ENCODE measurements at regions not wholly inside any gene's neighbourhood (a gene's known extent, or its start where the extent isn't known, plus 50 kb on each side); places are given as distances from the start of the nearest gene placed in this dataset.

DNA sequence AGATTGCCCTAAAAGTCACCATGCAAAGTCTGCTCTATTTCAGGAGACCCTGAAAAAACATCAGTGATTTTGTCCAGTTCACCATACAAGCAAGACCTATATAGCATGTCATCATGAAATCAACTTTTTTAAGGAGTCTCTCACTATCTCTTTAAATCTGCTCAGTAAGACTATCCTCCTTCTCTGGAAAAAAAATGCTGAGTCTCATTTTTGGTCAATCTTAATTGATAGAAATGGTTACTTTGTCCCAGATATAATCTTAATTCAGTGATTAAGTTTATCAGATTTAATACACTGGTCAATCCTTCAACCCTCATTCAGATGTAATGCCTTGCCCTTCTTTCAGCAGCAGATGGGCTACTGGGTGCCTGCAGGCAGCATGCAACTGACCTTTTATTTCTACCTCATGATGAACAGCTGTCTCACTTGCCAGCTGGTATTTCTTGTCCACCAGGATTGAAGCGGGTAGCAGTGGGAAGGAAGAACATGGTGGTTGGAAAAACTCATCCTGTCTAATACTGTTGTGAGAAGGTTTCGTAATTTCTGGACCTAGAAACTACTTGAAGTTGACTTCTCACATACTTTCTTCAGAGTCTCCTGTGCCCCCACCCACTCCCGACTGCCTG, 375.3 kb downstream of the DNAH5 start:
- no peak for DNase-seq (ENCODE audit: extremely low read depth, low read depth)

DNA sequence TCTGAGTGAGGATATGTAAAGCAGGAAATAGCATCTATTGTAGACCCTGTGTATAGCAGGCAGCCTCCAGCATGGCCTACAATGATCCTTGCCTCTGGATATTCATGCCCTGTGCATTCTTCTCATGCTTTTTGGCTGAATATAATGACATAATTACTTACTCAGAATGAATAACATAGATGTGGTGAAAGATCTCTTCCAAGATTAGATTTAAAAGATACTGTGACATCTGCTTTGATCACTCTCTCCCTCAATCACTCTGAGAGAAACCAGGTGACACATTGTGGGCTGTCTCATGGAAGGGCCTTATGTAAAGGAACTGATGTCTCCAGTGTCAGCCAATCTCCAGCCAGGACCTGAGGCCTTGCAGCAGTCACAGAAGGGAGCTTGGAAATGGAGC, 376.7 kb downstream of the DNAH5 start:
- peak; percentile 34 for DNase-seq (ENCODE audit: extremely low read depth, low read depth)

DNA sequence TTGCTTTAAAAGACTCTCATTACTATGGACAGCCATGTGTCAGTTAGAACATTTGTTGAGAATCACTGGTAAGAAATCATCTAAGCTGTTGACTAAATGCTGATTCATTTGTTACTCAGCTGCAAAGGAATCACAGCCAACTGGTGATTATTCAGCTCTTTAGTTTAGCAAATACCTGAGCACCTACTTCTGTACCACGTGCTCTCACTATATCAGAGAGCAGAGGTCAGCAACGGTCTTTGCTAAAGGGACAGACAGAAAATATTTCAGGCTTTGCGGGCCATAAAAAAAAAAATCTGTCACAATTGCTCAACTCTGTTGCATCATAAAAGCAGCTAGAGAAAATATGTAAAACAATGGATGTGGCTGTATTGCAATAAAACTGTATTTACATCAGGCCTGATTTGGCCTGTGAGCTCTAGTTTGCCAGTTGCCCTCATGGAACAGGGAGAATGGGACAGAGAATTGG, 377.6 kb downstream of the DNAH5 start:
- peak; percentile 61 for DNase-seq (ENCODE audit: extremely low read depth, low read depth)

DNA sequence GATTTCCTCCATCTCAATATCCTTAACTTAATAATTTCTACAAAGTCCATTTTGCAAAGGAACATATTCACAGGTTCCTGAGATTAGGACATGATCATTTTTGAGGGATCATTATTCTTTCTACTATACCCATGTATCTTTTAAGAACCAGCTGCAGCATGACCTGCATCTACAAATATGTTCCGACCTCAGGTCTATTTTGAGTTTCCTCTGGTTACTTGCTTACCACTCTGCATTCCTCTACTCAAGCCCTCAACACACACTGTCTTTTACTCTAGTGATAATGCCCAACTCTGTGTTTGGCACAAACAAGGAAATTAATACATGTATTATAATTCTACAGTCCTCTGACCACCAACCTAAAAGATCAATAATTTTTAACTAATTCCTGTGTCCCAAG, 386.1 kb downstream of the DNAH5 start:
- DNase-seq (ENCODE audit: extremely low read depth, low read depth): no peak

DNA sequence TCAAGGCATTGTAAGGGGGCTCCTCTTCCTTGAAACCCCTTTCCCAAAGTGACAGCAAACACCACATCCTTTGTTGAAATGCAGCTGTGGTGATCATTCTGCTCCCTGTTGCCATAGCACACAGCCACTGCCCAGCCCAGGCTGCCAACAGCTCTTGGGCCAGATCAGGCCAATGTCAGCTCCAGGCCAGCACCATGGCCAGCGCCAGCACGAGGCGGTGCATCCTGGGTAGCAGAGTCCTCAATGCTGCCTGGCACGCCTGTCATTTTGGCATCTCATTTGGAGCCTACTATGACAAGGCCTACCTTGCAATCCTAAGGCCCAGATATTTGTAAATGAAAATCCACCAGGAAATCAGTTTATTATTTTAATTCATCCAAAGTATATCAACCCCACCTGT, 390.6 kb downstream of the DNAH5 start:
- peak; percentile 38 for DNase-seq (ENCODE audit: extremely low read depth, low read depth)

DNA sequence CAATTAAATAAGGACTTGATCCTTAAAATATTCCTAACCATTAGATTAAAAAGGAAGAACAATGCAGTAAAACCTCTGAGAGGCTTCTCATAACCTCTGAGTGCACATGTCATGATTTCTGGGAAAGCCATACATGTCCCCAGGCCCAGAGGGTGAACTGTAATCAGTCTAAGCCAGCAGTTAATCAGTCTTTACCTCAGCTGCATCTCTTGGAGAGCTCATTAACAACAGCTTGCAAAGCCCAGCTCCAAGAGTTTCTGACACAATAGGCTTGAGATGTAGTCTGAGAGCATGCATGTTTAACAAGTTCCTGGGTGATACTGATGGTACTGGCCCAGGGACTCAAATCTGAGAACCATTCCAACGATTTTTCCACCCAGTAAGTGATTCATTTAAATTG, 392.1 kb downstream of the DNAH5 start:
- DNase-seq (ENCODE audit: extremely low read depth, low read depth): no peak

DNA sequence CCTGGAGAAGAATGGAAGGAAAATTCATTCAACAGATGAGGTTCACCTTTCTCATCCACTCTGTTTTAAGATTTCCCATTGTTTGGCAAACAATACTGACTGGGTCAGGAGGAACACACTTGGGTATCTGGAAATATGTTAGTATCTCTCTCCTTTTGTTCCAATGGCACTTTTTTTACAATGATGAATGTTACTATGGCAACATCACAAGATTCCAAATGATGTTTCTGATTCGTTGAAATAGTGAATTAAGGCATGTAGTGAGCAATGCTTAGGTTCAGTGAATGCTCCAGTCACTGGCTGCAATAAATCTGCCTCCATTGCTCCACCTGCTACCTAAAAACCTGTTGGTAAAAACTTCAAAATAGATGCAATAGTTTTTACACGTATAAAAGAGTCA, 392.8 kb downstream of the DNAH5 start:
- no peak for DNase-seq (ENCODE audit: extremely low read depth, low read depth)

DNA sequence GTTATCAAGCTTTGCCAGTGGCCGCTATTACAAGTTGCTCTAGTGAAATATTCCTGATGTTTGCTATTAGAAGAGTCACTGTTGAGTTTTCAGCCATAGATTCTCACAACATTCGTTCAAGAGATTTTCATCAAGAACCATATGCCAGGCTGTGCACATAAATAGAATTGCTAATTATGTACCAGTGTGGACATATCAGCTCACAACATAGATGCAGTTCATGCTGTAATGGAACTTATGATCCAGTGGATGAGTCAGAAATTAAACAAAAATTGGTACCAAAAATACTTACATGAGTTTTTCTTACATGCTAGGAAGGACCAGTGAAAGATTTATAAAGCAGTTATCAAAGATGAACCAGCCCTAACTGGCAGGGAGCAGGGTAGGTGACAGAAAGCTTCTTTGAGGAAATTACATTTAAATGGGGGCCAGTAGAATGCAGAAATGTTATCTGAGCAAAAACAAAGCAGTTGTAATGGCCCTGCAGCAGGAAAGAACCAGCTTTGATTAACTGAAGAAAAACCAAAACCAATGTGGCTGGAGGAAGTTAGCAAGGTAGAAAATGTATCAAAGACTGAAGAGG, 404.2 kb downstream of the DNAH5 start:
- no peak for DNase-seq (ENCODE audit: extremely low read depth, low read depth)

DNA sequence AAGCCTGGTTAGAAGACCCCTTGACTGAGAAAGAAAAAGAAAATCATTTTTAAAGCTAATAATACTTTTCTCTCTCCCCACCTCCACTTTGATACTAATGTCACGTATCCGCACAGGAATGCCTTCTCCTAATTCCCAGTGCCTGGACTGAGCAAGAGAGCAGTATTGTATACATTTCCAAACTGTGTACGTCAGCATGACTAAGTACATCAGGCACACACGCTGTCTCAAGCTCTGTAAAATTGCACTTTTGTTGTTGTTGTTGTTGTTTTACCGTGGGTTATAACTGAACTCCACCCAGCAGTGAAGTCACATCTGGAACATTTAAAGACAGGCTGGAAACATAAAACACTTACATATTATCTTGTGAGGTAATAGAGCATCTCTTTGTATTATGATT, 407.6 kb downstream of the DNAH5 start:
- DNase-seq (ENCODE audit: extremely low read depth, low read depth): peak; percentile 91

DNA sequence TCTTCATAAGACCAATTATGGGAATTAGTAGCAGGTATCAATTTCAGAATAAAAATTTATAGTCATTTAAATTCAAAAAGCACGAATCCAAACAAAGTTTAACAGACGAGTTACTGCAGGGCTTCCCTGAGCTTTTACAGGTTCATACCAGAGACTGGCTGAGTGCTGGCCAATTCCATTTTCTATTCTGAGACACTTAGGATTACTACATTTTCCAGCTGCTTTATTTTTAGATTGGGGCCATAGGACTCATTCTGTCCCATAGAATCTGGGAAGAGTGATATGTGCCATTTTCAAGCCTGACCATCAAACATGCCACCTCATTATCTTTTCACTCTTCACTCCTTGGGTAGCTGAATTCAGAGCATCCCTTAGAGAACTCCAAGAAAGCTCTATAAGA, 410.7 kb downstream of the DNAH5 start:
- DNase-seq (ENCODE audit: extremely low read depth, low read depth): no peak

DNA sequence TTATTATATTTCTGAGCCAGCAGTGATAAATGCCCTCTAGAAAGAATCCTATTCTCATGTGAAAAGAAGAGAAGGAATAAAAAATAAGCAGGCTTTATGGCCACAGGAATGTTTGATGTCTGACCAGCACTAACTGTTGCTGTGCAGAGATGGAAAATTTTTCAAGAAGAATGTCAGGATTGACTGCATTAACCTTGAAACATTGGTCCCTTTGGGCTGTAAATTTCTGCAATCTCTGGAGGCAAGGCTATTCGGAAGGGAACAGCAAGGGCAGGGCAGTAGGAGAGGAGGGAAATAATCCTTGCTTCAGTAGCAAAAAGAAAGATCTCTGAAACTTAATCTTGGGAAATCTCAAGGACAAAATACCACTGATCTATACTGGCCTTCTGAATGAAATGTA, 415.2 kb downstream of the DNAH5 start:
- DNase-seq (ENCODE audit: extremely low read depth, low read depth): no peak

DNA sequence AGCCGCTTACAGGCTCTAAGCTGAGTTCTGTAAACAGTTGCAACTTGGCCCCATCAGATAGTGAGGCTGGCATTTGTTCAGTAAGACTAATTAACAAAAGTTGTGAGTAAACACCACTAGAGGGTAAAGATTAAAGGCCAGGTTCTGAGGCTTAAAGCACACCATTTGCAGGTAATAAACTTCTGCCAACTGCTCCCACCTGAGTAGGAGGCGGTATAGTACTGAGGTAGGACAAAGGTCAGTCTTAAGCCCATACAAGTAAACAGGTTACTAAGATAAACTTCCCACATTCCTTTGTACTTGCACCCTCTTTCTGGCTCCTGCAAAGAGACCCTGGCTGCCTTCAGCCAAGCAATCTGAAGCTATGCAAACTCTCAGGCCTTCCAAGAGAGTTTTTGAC, 419.6 kb downstream of the DNAH5 start:
- no peak for DNase-seq (ENCODE audit: extremely low read depth, low read depth)

DNA sequence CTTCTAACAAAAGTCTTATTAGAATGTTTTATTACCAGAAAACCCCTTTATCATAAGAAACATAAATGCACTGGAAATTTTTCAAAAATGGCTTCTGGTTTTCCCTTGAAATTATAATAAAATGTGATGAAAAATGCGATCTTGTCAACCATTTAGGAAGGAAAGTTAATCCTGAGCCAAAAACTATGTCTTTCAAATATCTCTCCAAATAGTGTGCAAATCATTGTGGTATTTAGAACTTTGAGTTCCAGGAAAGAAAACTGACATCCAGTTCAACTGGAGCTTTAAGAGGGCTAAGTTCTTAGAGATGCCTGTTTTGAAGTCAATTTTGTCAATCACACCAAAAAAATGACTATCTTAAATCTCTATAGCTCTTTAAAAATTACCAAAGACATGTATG, 425.4 kb downstream of the DNAH5 start:
- DNase-seq (ENCODE audit: extremely low read depth, low read depth): no peak

DNA sequence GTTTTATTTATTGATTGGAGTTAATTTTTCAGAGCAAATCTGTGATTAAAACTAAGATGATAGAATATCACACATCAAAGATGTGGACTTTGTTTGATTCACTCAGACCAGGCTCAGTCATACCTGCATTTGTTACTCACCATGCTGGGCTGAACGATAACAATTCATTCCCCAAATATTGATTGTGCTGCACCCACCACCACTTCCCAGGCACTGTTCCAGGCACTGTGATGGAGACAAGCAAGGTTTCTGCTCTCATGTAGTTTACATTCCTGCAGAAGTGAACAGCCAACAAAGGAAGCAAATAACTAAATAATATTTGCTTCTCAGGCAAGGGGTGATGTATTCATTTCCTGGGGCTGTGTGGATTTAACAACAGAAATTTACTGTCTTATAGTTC, 428.3 kb downstream of the DNAH5 start:
- DNase-seq (ENCODE audit: extremely low read depth, low read depth): no peak

DNA sequence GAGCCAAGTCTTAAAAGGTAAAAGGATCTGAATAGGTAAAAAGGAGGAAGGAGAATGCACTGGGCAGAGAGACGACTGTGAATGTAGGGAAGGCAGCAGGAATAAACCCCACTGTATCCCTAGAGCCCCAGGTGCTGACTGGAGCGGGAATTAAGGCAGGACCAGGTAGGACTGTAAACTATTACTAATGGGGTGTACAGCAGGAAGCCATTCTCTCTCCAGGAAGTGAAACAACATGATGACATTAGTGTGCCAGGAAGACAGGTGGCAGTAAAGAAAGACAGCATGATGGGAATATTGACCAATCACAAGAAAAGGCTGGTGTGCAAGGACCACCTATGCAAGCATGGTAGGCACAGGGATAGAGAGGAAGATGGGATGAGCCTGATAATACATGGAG, 433.0 kb downstream of the DNAH5 start:
- DNase-seq (ENCODE audit: extremely low read depth, low read depth): no peak

DNA sequence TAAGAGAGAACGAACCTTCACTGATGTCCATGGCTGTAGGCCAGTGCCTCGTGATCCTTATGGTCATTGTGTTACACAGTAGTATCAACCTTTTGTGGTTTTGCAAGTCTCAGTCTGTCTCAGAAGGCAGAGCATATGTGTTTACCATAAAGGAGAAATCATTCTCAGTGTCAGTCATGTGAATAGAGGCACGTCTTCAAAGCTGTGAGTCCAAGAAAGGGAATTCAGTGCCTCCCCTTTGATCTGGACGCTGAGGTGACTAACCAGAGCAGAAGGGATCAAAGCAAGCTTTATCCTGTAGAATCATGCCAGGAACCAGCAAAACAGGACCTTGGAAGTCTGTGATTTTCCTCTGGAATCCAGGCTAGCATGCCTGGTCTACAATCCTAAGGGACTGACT, 433.9 kb downstream of the DNAH5 start:
- DNase-seq (ENCODE audit: extremely low read depth, low read depth): no peak

DNA sequence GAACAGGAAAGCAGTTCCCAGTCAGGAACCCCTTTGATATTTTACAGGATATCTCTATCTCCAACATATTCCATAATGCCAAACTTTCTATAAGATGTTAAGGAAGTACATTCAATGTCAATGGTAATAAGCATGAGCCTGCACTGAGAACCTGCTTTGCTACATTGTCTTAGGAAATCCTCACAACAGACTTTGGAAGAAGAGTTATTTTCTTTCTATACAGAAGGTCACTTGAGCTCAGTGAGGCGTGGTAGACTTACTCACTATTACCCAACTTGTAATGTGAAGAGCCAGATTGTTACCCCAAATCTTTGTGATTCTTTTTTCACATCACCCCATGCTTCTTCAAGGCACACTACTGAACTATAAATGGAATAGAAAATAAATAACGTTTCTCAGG, 435.9 kb downstream of the DNAH5 start:
- no peak for DNase-seq (ENCODE audit: extremely low read depth, low read depth)

DNA sequence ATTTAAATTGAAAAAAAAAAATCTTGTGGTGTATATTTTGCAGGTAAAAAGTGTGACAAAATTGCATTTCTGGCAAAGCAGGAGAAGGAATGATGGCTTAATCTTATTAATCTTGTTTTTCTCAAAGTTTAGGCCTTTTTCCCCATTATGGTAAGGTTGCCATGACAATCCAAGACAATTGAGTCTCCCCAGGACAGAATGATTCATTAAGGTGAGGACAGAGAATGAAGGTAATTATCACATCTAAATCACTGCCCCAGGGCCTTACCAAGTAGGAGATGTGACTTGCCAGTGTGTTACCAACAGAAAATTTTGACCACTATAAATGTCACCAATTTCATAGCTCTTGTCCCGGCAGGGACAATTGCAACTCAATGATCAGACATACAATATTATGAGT, 439.2 kb downstream of the DNAH5 start:
- no peak for DNase-seq (ENCODE audit: extremely low read depth, low read depth)

DNA sequence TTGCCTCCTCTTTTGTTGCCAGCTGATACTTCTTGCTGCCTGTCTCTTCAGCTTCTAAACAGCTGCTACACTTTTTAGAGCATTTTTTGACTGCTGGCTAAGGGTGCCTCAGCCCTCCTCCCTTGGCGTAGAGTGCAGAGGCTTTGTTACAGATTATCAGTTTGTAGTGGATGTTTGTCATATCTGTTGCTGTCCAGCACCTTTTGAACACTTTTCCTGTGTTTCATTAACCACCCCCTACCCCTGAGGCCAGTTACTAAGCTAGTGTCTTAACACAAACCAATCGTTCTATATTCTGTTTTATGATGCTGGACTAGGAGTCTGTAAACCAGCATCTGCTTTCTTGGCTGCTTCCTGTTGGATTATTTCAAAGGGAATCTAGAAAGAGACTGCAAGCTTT, 441.5 kb downstream of the DNAH5 start:
- DNase-seq (ENCODE audit: extremely low read depth, low read depth): no peak

DNA sequence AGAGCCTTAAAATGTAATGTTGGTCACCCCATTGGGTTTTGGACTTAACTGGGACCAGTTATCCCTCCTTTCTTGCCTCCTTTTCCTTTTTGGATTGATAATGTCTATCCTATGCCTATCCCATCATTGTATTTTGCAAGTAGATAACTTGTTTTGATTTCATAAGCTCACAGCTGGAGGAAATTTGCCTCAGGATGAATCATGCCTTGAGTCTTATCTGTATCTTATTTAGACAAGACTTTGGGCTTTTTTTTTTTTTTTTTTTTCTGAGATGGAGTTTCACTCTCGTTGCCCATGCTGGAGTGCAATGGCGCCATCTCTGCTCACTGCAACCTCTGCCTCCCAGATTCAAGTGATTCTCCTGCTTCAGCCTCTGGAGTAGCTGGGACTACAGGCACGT, 443.3 kb downstream of the DNAH5 start:
- DNase-seq (ENCODE audit: extremely low read depth, low read depth): no peak

DNA sequence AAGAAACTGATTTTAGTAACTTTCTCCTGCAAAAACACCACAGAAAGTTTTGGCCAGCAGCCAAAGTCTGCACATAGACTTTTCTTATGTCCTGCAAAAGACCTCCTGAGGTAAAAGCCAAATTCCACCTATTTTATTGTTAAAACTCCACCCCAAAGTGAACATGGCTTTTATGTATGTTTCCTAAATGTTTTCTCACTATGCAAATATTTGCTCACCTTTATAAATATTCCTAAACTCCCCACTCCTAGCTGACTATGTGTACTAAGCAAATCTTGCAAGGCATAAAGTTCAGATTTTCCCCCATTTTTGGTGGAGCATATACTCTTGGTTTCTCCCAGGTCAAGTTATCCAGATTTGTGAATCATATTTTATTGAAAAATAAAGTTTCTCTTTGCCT, 446.2 kb downstream of the DNAH5 start:
- no peak for DNase-seq (ENCODE audit: extremely low read depth, low read depth)

DNA sequence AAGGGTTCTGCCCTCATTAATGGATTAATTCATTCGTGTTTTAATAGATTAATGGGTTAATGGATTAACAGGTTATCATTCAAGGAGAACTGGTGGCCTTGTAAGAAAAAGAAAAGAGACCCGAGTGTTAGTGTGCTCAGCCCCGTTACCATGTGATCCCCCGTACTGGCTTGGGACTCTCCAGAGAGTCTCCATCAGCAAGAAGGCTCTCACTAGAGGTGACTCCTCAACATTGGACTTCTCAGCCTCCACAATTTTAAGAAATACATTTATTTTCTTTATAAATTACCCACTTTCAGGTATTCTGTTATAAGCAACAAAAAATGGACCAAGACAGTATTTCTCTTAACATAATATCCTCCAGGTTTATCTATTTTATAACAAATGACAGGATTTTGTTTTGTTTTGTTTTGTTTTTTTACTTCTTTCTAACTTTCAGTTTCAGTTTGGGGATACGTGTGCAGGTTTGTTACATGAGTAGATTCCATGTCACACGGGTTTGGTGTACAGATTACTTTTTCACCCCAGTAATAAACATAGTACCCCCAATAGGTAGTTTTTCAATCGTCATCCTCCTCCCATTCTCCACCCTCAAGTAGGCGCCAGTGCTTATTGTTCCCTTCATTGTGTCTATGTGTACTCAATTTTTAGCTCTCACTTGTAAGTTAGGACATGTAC, 456.1 kb downstream of the DNAH5 start:
- DNase-seq (ENCODE audit: extremely low read depth, low read depth): no peak
